AML-193 (cell line): ENCODE measurements at regions not wholly inside any gene's neighbourhood (a gene's known extent, or its start where the extent isn't known, plus 50 kb on each side); places are given as distances from the start of the nearest gene placed in this dataset.

Experiments
- DNase-seq, 2 experiments: peaks; one replicate each; lab custom pipeline; 2025; lab: John Stamatoyannopoulos, UW

DNA sequence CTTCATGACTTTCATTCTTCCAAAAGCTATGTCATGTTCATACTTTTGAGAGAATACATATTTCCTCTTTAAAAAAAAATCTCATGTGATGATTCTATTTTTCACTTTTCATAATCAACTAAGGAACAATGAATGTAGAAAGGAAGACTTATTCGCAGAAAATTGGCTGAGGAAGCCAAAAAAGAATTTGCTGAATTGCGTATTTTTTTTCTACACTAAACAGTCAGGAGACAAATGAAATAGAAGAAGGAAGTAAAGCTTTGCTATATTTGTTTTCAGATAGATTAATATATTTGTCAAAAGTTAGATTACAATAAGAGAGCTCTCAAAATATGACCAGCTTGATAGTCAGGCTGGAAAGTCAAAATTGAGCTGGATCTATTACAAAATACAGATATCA is 504.2 kb downstream of the ANXA1 start:
- DNase-seq: no peak

- no peak for DNase-seq
These were observed 513.6 kb downstream of the ANXA1 start for GRCh38 chr9:73665253-73665652.

DNA sequence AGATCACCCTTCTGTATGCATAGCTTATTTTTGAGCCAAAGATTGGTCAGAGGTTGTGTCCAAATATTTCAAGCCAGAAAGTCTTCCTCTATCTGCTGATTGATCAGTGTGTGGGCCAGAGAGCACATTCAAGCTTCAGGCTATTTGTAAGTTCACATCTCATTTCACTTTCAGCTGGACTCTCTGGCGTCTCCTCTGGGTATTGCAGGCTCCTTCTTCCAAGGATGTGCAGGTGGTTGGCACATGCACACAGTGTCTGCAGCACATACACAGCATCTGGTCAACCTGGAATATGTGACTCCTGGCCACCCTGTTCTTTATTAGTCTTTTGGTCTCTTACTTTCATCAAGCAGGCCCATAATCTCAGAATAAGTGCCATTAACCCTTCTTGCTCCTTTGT is 516.1 kb downstream of the ANXA1 start:
- DNase-seq: no peak

GRCh38 chr9:73680831-73681230 is 529.2 kb downstream of the ANXA1 start:
- DNase-seq: no peak

DNA sequence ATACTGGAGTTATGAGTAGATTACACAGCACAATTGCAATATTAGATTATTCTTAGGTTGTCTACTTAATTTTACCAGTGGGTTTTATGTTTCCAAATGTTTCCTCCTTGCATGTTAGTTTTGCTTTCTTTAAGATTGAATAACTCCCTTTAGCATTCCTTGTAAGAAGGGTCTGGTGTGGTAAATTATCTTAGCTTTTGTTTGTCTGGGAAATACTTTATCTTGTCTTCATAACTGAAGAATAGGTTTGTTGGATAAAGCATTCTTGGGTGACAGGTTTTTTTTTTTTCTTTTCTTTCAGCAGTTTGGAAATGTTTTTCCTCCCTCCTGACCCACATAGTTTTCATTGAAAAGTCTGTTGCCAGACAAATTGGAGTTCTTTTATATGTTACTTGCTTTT is 531.1 kb downstream of the ANXA1 start:
- no peak for DNase-seq

DNA sequence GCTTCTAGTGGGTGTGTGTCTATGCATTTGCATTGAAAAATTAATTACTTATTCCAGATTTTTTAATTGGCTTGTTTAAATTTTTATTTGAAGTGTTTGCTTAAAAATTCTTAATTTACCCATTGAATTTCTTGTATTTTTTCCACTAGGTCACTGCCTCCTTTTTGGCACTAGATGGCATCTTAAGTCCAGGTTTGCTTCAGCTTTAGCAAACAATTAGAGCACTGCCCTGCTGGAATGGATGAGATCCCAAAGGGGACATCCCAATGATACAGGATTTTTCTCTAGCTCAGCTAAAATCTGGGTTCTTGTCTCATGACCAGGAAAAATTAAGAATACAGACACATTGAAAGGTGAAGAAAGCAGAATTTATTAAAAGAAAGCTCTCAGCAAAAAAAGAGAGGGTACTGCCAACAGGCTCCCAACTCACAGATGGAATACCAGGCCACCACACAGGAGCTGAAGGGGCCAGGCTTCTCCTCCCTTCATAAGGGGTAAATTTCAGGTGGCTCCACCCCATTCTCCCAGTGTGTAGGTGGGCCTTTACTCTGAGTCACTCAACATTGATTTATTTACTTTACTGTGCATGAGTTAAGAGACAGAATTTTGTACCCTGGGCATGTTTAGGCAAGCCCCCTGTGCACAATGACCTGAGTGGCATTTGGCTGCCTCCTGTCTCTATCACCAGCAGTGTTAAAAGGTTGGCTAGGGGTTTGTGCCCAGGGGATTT is 532.4 kb downstream of the ANXA1 start:
- DNase-seq: peak; percentile 15 to 32

DNA sequence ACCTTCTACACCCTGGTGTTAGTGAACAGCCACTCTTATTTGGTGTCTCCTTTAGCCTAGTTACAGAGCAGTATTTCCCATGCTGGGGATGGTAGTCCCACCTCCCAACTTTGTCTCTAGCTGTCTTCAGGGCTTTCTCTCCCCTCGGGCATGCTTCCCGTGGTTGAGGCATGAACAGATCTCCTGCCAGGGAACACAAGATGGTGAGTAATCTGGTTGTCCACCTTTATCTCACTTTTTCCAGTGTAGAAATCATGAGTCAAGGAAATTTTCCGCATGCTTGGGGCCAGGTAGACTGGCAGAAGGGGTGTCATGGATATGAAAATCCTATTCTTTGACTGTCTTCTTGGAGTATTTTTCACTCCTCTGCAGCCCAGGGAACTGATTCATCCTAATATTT is 532.9 kb downstream of the ANXA1 start:
- DNase-seq: no peak

- DNase-seq: no peak
These were observed 534.1 kb downstream of the ANXA1 start for GRCh38 chr9:73685786-73686185.

- DNase-seq: no peak
These were observed 537.6 kb downstream of the ANXA1 start for GRCh38 chr9:73689051-73689870.

DNA sequence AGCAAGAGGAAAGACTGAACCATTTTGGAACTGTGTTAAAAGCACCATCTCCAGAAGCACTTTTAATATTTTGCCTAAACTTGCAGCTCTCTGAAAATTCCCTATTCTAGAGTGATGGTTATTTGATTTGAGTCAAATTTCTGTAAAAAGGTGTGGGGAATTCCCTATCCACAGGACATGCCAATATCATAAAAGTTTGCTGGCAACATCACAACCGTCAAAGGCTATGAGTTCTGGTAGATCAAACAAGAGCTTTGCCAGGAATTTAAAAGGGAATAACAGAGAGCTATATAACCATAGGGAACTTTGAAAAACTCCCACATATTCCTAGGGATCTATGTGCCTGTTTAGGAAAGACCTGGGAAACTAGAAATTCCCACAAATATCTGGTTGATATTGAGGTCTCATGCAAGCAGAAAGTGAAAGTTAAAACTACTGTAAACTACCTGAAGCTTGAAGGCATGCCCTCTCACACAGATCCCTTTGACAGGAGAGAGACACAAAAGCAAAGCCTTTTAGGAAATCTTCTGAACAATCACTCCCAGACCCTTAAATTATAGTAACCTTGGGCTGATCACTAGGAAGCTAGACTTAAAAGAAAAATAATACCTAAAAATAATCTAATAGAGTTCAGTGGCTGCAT is 549.9 kb downstream of the ANXA1 start:
- no peak for DNase-seq

DNA sequence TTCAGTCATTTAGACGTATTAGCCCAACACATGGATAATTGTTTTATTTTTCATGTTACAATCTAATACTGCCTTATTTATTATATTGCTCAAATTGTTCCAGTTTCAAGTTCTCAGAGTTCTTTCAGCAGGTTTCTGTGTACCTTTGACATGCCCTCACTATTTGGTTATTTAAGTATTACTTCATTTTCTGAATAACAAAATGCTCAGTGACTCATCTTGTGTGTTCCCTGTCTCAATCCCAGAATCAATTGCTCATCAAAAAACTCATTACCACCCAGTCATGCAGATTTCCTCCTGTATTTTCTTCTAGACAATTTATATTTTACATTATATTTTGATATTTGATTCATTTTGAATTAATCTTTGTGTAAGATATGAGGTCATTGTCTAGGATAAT is 562.6 kb downstream of the ANXA1 start:
- DNase-seq: no peak

DNA sequence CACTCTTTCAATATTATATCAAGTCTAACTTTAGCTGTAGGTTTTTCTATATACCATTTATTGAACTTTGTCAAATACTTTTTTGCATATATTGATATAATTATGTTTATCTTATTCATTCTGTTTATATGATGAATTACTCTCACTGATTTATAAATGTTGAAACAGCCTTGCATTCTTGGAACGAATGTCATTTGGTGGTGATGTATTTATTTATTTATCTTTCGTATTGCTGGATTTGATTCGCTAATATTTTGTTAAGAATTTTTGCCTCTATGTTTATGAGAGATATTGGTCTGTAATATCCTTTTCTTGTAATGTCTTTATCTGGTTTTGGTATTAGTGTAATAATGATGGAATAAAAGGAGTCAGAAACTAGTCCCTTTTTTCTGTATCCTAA is 563.9 kb downstream of the ANXA1 start:
- no peak for DNase-seq

DNA sequence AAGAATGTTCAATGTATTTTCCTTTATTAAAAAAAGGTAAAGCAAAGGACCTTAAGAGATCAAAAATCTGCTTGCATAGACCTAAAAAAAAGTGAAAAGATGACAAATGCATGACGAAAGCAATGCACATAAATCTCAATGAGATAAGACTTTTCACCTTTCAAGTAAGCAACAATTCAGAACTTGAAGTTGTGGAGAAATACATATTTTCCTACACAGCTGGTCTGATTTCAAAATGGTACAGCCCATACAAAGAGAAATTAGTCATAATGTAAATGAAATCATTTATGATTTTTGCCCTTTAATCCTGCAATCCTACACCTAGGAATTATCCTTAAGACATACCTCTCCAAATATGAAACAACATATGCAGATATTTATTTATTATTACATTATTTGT is 568.0 kb downstream of the ANXA1 start:
- DNase-seq: no peak

DNA sequence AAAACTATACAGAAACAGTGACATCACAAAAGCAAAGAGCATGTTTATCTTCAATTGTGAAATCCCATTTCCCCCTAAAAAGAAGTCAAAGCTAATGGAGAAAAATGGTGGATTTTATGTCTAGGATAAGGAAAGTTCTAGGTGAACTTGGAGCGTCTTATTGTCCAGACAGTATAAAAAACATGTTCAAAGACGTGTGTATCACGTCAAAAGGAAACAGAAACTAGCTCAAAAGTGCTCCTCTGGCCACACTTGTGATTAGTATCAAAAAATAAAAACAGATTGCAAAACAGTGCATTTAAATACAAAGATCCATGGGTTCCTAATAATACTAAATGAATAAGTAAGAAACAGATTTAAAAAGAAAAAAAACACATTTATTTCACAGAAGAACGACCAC is 568.9 kb downstream of the ANXA1 start:
- DNase-seq: no peak

- DNase-seq: no peak
These were observed 584.6 kb downstream of the ANXA1 start for GRCh38 chr9:73736270-73736669.

DNA sequence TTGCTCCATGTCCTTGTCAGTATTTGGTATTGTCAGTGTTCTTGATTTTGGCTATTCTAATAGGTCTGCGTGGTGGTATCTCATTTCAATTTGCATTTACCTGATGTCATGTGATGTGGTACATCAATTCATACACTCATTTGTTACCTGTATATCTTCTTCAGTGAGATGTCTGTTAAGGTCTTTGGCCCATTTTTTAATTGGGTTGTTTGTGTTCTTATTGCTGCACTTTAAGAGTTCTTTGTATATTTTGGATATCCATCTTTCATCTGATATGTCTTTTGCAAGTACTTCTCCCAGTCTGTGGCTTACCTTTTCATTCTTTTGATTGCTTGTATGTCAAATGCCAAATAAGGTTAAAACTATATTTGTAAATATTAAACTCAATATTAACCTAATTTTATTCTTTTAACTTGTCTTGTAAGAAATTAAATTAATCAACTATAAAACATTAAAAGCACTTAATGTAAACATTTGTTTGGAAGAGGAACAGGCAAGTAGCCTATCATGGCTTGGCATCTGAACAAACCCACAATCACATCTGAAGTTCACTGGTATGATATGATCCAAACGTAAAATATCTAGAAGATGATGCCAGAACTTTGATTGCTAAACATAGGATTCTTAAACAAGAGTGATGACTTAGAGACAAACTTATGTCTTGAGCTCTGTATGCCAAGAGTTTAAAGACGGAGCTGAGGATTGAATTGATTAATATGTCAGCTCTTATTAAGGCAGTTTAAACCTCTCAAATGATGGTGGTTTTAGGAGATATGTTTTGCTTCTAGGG is 587.3 kb downstream of the ANXA1 start:
- DNase-seq: no peak

- no peak for DNase-seq
These were observed 589.7 kb downstream of the ANXA1 start for GRCh38 chr9:73741316-73741715.

- DNase-seq: no peak
These were observed 590.7 kb downstream of the ANXA1 start for GRCh38 chr9:73742412-73742811.

- DNase-seq: no peak
These were observed 592.2 kb downstream of the ANXA1 start for GRCh38 chr9:73743826-73744225.

DNA sequence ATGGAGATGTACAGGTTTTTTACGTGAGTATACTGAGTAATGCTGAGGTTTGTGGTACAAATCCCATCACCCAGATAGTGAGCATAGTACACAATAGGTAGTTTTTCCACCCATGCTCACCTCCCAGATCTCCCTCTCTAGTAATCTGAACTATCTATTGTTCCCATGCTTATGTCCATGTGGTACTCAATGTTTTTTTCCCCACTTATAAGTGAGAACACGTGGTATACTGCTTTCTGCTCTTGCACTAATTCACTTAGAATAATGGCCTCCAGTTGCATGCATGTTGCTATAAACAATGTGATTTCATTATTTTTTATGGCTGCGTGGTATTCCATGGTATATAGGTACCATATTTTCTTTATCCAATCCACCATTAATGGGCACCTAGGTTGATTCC is 593.9 kb downstream of the ANXA1 start:
- no peak for DNase-seq

GRCh38 chr9:73753171-73753570 is 601.5 kb downstream of the ANXA1 start:
- DNase-seq: no peak

GRCh38 chr9:73761905-73762304 is 610.2 kb downstream of the ANXA1 start:
- no peak for DNase-seq
